ENCODE measurements at regions not wholly inside any gene's neighbourhood (a gene's known extent, or its start where the extent isn't known, plus 50 kb on each side); places are given as distances from the start of the nearest gene placed in this dataset.

- DNase-seq (no peak), ATAC-seq (ENCODE audit: low read depth) (no peak)
- TF ChIP-seq CTCF (IDR thresholded peaks at IDR 0.05) = no peak
- peaks cover 3% of the 10 kb centered on the region for H3K9me3 Mint-ChIP-seq
- ChIA-PET CTCF (no interaction called here), POLR2A (no interaction called here)
- H3K36me3 Mint-ChIP-seq (ENCODE audit: low read depth) = no peaks in the 10 kb centered on the region
- H3K4me3 Mint-ChIP-seq = no peak overlapping the region
- intact Hi-C loops (cut with micrococcal nuclease) = no loop called here
- H3K4me1 Mint-ChIP-seq = peaks cover 9% of the 10 kb centered on the region
- H3K27me3 Mint-ChIP-seq = peaks cover 5% of the 10 kb centered on the region
- no peak overlapping the region for H3K27ac Mint-ChIP-seq
Measured at GRCh38 chr10:70978816-70979480, 90.6 kb upstream of the PCBD1 start.

GRCh38 chr10:70980687-70981086 lies 92.3 kb upstream of the PCBD1 start:
- H3K27ac Mint-ChIP-seq = no peak overlapping the region
- ChIA-PET CTCF (no interaction called here), POLR2A (interaction anchor here (0.7 kb wide), 1 partner anchor 96 kb away, joined by 4 read pairs; no protein-coding TSS in a partner anchor)
- no peak for DNase-seq
- no peaks in the 10 kb centered on the region for H3K36me3 Mint-ChIP-seq (ENCODE audit: low read depth)
- no peak for ATAC-seq (ENCODE audit: low read depth)
- H3K4me3 Mint-ChIP-seq = no peak overlapping the region
- intact Hi-C loops (cut with micrococcal nuclease) = no loop called here
- H3K4me1 Mint-ChIP-seq = peaks cover 9% of the 10 kb centered on the region
- no peak for TF ChIP-seq CTCF (IDR thresholded peaks at IDR 0.05)
- peaks cover 5% of the 10 kb centered on the region for H3K27me3 Mint-ChIP-seq
- H3K9me3 Mint-ChIP-seq = peaks cover 3% of the 10 kb centered on the region

GRCh38 chr10:70981171-70981836 lies 92.9 kb upstream of the PCBD1 start:
- no peaks in the 10 kb centered on the region for H3K9me3 Mint-ChIP-seq
- intact Hi-C loops (cut with micrococcal nuclease) = no loop called here
- ATAC-seq (ENCODE audit: low read depth) (no peak), DNase-seq (no peak)
- H3K27ac Mint-ChIP-seq = no peak overlapping the region
- H3K4me3 Mint-ChIP-seq = no peak overlapping the region
- CTCF ChIA-PET = no interaction called here
- H3K27me3 Mint-ChIP-seq = peaks cover 5% of the 10 kb centered on the region
- no peak for TF ChIP-seq CTCF (IDR thresholded peaks at IDR 0.05)
- H3K36me3 Mint-ChIP-seq (ENCODE audit: low read depth) = no peaks in the 10 kb centered on the region
- peaks cover 9% of the 10 kb centered on the region for H3K4me1 Mint-ChIP-seq
- POLR2A ChIA-PET = no interaction called here

GRCh38 chr10:70981936-70982335 lies 93.6 kb upstream of the PCBD1 start:
- ATAC-seq (ENCODE audit: low read depth) = no peak
- H3K4me3 Mint-ChIP-seq = no peak overlapping the region

More at GRCh38 chr10:70981936-70982335, 93.6 kb upstream of the PCBD1 start:
- intact Hi-C loops (cut with micrococcal nuclease) = no loop called here
- ChIA-PET POLR2A (no interaction called here), CTCF (no interaction called here)
- no peak for DNase-seq
- Mint-ChIP-seq H3K36me3 (ENCODE audit: low read depth) (no peaks in the 10 kb centered on the region), H3K4me1 (peaks cover 9% of the 10 kb centered on the region), H3K27ac (no peak overlapping the region), H3K27me3 (peaks cover 2% of the 10 kb centered on the region), H3K9me3 (no peaks in the 10 kb centered on the region)
- no peak for TF ChIP-seq CTCF (IDR thresholded peaks at IDR 0.05)
